B cell (primary cell): ENCODE measurements at regions not wholly inside any gene's neighbourhood (a gene's known extent, or its start where the extent isn't known, plus 50 kb on each side); places are given as distances from the start of the nearest gene placed in this dataset.

ENCODE experiments used
- ATAC-seq: fragments of 200-7000 bp; cut with Tn5 transposase; one replicate; pipeline ENCODE4 v1.10.0; 2021; ENCODE audit warnings: low read depth, mild to moderate bottlenecking, moderate number of reproducible peaks, moderate library complexity
- CTCF ChIA-PET: fragments of 350-600 bp; sonication (Branson Sonifier 250); formaldehyde crosslinking; loops from one replicate; lab custom pipeline; 2021; ENCODE audit warnings: antibody characterized with exemption, inconsistent platforms; lab: Charles Lee
- POLR2A ChIA-PET: fragments of 350-600 bp; sonication (Branson Sonifier 250); formaldehyde crosslinking; loops from one replicate; lab custom pipeline; 2021; ENCODE audit warnings: antibody characterized with exemption; lab: Charles Lee
- DNase-seq: peaks from one replicate; pipeline ENCODE4 v3.0.0; 2013
- H2AFZ ChIP-seq: 2 replicates; pipeline ENCODE4 v1.6.1; 2012; ENCODE audit warnings: mild to moderate bottlenecking, low read depth, low read length; ENCODE audit not compliant: insufficient read depth, poor library complexity, severe bottlenecking
- H3K27ac ChIP-seq, 2 donors: 1 replicate in 1 of 2; 2 replicates in 1 of 2; pipeline ENCODE4 v1.5.1; 2012 to 2013; ENCODE audit warnings: low read length in 2 of 2, mild to moderate bottlenecking in 2 of 2, moderate library complexity in 1 of 2
- H3K27me3 ChIP-seq, 4 experiments: fragments of 200-600 bp in 1 of 4; sonication (generic) in 1 of 4; replicated peaks in 1 of 4; 1 replicate in 2 of 4; 2 replicates in 2 of 4; pipeline versions ENCODE4 v1.6.1 to v1.7.0; 2013 to 2016; ENCODE audit warnings: low read length in 3 of 4, mild to moderate bottlenecking in 2 of 4, mixed read lengths in 1 of 4, moderate library complexity in 1 of 4; ENCODE audit not compliant: insufficient read depth in 4 of 4, control insufficient read depth in 3 of 4; ENCODE audit errors: control extremely low read depth in 1 of 4
- H3K36me3 ChIP-seq, 2 experiments: replicated peaks in 1 of 2; 1 replicate in 1 of 2; 2 replicates in 1 of 2; pipeline versions ENCODE4 v1.6.1 to v1.7.1; 2013; ENCODE audit warnings: low read length in 1 of 2; ENCODE audit not compliant: insufficient read depth in 2 of 2, control insufficient read depth in 1 of 2; ENCODE audit errors: control extremely low read depth in 1 of 2, extremely low read depth in 1 of 2
- H3K4me1 ChIP-seq, 2 donors: fragments of 200-600 bp in 1 of 2; sonication (generic) in 1 of 2; 1 replicate in 1 of 2; 2 replicates in 1 of 2; pipeline versions ENCODE4 v1.5.1 to v1.6.1; 2013 to 2017; ENCODE audit warnings: low read length in 2 of 2; ENCODE audit not compliant: control insufficient read depth in 2 of 2, insufficient read depth in 2 of 2
- H3K4me2 ChIP-seq: replicated peaks from 2 replicates; pipeline ENCODE3; 2012; ENCODE audit warnings: mild to moderate bottlenecking, low read depth, low read length; ENCODE audit not compliant: poor library complexity, severe bottlenecking
- H3K4me3 ChIP-seq, 5 experiments: fragments of 200-600 bp in 1 of 5; sonication (generic) in 1 of 5; 1 replicate in 3 of 5; 2 replicates in 2 of 5; pipeline versions ENCODE4 v1.5.1 to v1.7.0; 2011 to 2016; ENCODE audit warnings: low read length in 4 of 5, mild to moderate bottlenecking in 4 of 5, low read depth in 2 of 5, control low read depth in 1 of 5, moderate library complexity in 1 of 5; ENCODE audit not compliant: insufficient read depth in 1 of 5; ENCODE audit errors: control extremely low read depth in 1 of 5, extremely low read depth in 1 of 5
- H3K79me2 ChIP-seq: fragments of 200-600 bp; sonication (generic); one replicate; pipeline ENCODE4 v1.6.0; 2016; ENCODE audit warnings: low read length; ENCODE audit not compliant: control insufficient read depth, insufficient read depth
- H3K9ac ChIP-seq: fragments of 200-600 bp; sonication (generic); 2 replicates; pipeline ENCODE4 v1.6.1; 2017; ENCODE audit warnings: mild to moderate bottlenecking, low read length, moderate library complexity
- H3K9me3 ChIP-seq, 3 donors: one replicate each; pipeline versions ENCODE4 v1.6.1 to v1.7.1; 2013; ENCODE audit warnings: low read length in 2 of 3; ENCODE audit not compliant: control insufficient read depth in 2 of 3, insufficient read depth in 1 of 3; ENCODE audit errors: control extremely low read depth in 1 of 3
- H4K20me1 ChIP-seq: 2 replicates; pipeline ENCODE4 v1.6.0; 2012; ENCODE audit warnings: mild to moderate bottlenecking, low read length; ENCODE audit not compliant: insufficient read depth, control insufficient read depth, poor library complexity, severe bottlenecking
- H3K27ac Mint-ChIP-seq: one replicate; pipeline ENCODE4 v1.8.0; 2021; ENCODE audit warnings: mixed read lengths
- H3K27me3 Mint-ChIP-seq: one replicate; pipeline ENCODE4 v1.8.0; 2021; ENCODE audit warnings: mixed read lengths
- H3K4me1 Mint-ChIP-seq: one replicate; pipeline ENCODE4 v1.8.0; 2021; ENCODE audit warnings: mixed read lengths
- H3K4me3 Mint-ChIP-seq: one replicate; pipeline ENCODE4 v1.8.0; 2021; ENCODE audit warnings: mixed read lengths
- H3K9me3 Mint-ChIP-seq: one replicate; pipeline ENCODE4 v1.8.0; 2022; ENCODE audit warnings: mixed read lengths; ENCODE audit not compliant: insufficient read depth
- CTCF ChIP-seq: fragments of 200-600 bp; IDR thresholded peaks from one replicate; pipeline ENCODE4 v1.8.0; 2022; ENCODE audit warnings: antibody characterized with exemption, mild to moderate bottlenecking
- EZH2 ChIP-seq: IDR thresholded peaks from 2 replicates; pipeline ENCODE4 v1.6.1; 2012; ENCODE audit warnings: borderline replicate concordance, low read depth, mild to moderate bottlenecking, moderate library complexity, low read length; ENCODE audit not compliant: insufficient read depth, poor library complexity, severe bottlenecking
- WGBS: methylation state at CpG from one replicate; pipeline ENCODE4 v1.1.5; 2013; ENCODE audit warnings: missing lambda C conversion rate; ENCODE audit not compliant: insufficient coverage; 5-methylcytosine and 5-hydroxymethylcytosine counted together
- intact Hi-C: fragments of 100-400 bp; cut with micrococcal nuclease; formaldehyde crosslinking; loops from one replicate; pipeline ENCODE4 v1.10.0; 2022

- Histone ChIP-seq H3K4me2 (no peak overlapping the region), H3K79me2 (no peaks in the 10 kb centered on the region), H3K4me3 (no peak overlapping the region), H3K27me3 (no peaks in the 10 kb centered on the region), H4K20me1 (no peaks in the 10 kb centered on the region), H3K9ac (no peak overlapping the region), H2AFZ (no peak overlapping the region), H3K27ac (no peak overlapping the region), H3K4me1 (no peaks in the 10 kb centered on the region), H3K36me3 (no peaks in the 10 kb centered on the region), H3K9me3 (no peaks in the 10 kb centered on the region)
- Mint-ChIP-seq H3K27me3 (no peaks in the 10 kb centered on the region), H3K4me3 (no peak overlapping the region), H3K9me3 (no peaks in the 10 kb centered on the region), H3K4me1 (no peaks in the 10 kb centered on the region), H3K27ac (no peak overlapping the region)
- ChIA-PET POLR2A (no interaction called here), CTCF (no interaction called here)
- DNase-seq (no peak), ATAC-seq (no peak)
- intact Hi-C loops, result no loop called here
- 90% methylated on average over 3 of the region's 4 CpGs for WGBS
- TF ChIP-seq EZH2 (no peak), CTCF (no peak)
These were observed 381.8 kb upstream of the CRIM1 start for GRCh38 chr2:35973737-35974132.

GRCh38 chr2:35973132-35973736 is 382.3 kb upstream of the CRIM1 start:
- H2AFZ ChIP-seq, result no peak overlapping the region
- intact Hi-C loops, result no loop called here
- H3K4me3 ChIP-seq, result no peak overlapping the region
- CTCF ChIA-PET, result no interaction called here
- H3K36me3 ChIP-seq, result no peaks in the 10 kb centered on the region
- TF ChIP-seq EZH2 (no peak), CTCF (no peak)
- H3K27ac ChIP-seq, result no peak overlapping the region
- H3K4me1 ChIP-seq, result no peaks in the 10 kb centered on the region
- H4K20me1 ChIP-seq, result no peaks in the 10 kb centered on the region
- no peak overlapping the region for H3K4me3 Mint-ChIP-seq
- DNase-seq, result no peak
- no peaks in the 10 kb centered on the region for H3K79me2 ChIP-seq
- WGBS, result no CpG with 5 or more reads among the region's 1 CpG
- no peaks in the 10 kb centered on the region for H3K27me3 ChIP-seq
- no peak overlapping the region for H3K9ac ChIP-seq
- no peak for ATAC-seq
- no peak overlapping the region for H3K4me2 ChIP-seq
- no peaks in the 10 kb centered on the region for H3K27me3 Mint-ChIP-seq
- no peak overlapping the region for H3K27ac Mint-ChIP-seq
- no peaks in the 10 kb centered on the region for H3K9me3 ChIP-seq
- POLR2A ChIA-PET, result no interaction called here
- H3K9me3 Mint-ChIP-seq, result no peaks in the 10 kb centered on the region
- H3K4me1 Mint-ChIP-seq, result no peaks in the 10 kb centered on the region
